ENCODE measurements at regions not wholly inside any gene's neighbourhood (a gene's known extent, or its start where the extent isn't known, plus 50 kb on each side); places are given as distances from the start of the nearest gene placed in this dataset.

DNA sequence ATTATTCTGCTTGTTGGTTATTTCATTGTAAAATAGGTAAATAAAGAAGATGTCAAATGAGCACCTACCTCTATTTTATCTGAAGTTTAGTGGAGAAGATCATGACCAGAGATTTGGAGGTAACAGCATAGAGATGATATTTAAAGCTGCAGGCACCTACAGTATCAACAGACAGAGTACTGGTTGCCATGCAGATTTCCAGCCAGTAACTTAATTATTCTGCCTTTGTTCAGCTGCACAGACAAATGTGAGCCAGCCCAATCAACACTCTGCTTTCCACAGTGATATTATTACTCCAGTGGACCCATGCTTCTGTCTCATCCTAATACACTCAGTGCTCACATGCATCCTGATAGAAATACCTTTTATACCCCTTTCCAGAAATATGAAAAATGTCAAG, 348.5 kb upstream of the RGS6 start:
- TF ChIP-seq POLR2AphosphoS5 (IDR thresholded peaks at IDR 0.05; ENCODE audit: low read depth, low read length) = no peak
- TF ChIP-seq, protein P1, sequence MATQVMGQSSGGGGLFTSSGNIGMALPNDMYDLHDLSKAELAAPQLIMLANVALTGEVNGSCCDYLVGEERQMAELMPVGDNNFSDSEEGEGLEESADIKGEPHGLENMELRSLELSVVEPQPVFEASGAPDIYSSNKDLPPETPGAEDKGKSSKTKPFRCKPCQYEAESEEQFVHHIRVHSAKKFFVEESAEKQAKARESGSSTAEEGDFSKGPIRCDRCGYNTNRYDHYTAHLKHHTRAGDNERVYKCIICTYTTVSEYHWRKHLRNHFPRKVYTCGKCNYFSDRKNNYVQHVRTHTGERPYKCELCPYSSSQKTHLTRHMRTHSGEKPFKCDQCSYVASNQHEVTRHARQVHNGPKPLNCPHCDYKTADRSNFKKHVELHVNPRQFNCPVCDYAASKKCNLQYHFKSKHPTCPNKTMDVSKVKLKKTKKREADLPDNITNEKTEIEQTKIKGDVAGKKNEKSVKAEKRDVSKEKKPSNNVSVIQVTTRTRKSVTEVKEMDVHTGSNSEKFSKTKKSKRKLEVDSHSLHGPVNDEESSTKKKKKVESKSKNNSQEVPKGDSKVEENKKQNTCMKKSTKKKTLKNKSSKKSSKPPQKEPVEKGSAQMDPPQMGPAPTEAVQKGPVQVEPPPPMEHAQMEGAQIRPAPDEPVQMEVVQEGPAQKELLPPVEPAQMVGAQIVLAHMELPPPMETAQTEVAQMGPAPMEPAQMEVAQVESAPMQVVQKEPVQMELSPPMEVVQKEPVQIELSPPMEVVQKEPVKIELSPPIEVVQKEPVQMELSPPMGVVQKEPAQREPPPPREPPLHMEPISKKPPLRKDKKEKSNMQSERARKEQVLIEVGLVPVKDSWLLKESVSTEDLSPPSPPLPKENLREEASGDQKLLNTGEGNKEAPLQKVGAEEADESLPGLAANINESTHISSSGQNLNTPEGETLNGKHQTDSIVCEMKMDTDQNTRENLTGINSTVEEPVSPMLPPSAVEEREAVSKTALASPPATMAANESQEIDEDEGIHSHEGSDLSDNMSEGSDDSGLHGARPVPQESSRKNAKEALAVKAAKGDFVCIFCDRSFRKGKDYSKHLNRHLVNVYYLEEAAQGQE (IDR thresholded peaks at IDR 0.05; ENCODE audit: insufficient read depth in 1 of 2, low read depth in 2 of 2, low read length in 2 of 2) = no peak
- TF ChIP-seq SIN3A (IDR thresholded peaks at IDR 0.05; ENCODE audit: borderline replicate concordance, insufficient read depth, low read length) = no peak
- TF ChIP-seq TAF1 (IDR thresholded peaks at IDR 0.05; ENCODE audit: borderline replicate concordance, insufficient read depth, low read length) = no peak
- no peak for TF ChIP-seq FOXP2 (optimal IDR thresholded peaks at IDR 0.05; ENCODE audit: borderline replicate concordance, extremely low read depth, extremely low read length, insufficient read depth)
